PC-3 (cell line): ENCODE measurements at regions not wholly inside any gene's neighbourhood (a gene's known extent, or its start where the extent isn't known, plus 50 kb on each side); places are given as distances from the start of the nearest gene placed in this dataset.

Source experiments
- ATAC-seq: fragments of 200-7000 bp; cut with Tn5 transposase; 2 replicates; pipeline ENCODE4 v1.9.1; 2020; ENCODE audit warnings: mild to moderate bottlenecking, moderate library complexity
- BruUV-seq: library from RNA; stranded (reverse); fragments of 400-500 nt; replicated peaks from 2 replicates; lab custom pipeline; 2021; lab: Mats Ljungman, UMichigan
- CTCF ChIA-PET: fragments of 300-600 bp; sonication (Branson Sonifier 250); formaldehyde crosslinking; loops from one replicate; lab custom pipeline; 2022; ENCODE audit warnings: antibody characterized with exemption; lab: Charles Lee
- POLR2A ChIA-PET: fragments of 300-600 bp; sonication (Branson Sonifier 250); formaldehyde crosslinking; loops from one replicate; lab custom pipeline; 2022; ENCODE audit warnings: antibody characterized with exemption; ENCODE audit not compliant: unreplicated experiment; lab: Charles Lee
- DNase-seq: peaks from one replicate; pipeline ENCODE4 v3.0.0-alpha.2; 2015
- H2AFZ ChIP-seq: fragments of 300-600 bp; sonication (generic); 2 replicates; pipeline ENCODE4 v1.6.0; 2016; ENCODE audit warnings: antibody characterized with exemption, low read length
- H3F3A ChIP-seq: fragments of 300-600 bp; sonication (generic); one replicate; pipeline ENCODE4 v1.6.0; 2017; ENCODE audit warnings: antibody characterized with exemption, low read length, control low read depth, mild to moderate bottlenecking; ENCODE audit not compliant: unreplicated experiment
- H3K27ac ChIP-seq: fragments of 300-600 bp; sonication (generic); 2 replicates; pipeline ENCODE4 v1.5.1; 2016; ENCODE audit warnings: mild to moderate bottlenecking, low read length
- H3K27me3 ChIP-seq: fragments of 300-600 bp; sonication (generic); 2 replicates; pipeline ENCODE4 v1.6.1; 2016; ENCODE audit warnings: low read length, mixed read lengths
- H3K36me3 ChIP-seq: fragments of 300-600 bp; sonication (generic); 2 replicates; pipeline ENCODE4 v1.6.1; 2016; ENCODE audit warnings: low read depth, mixed run types, low read length, mixed read lengths
- H3K4me1 ChIP-seq: fragments of 300-600 bp; sonication (generic); 2 replicates; pipeline ENCODE4 v1.5.1; 2016; ENCODE audit warnings: low read length; ENCODE audit not compliant: insufficient read depth
- H3K4me2 ChIP-seq: fragments of 300-600 bp; sonication (generic); 2 replicates; pipeline ENCODE4 v1.6.0; 2016; ENCODE audit warnings: low read length
- H3K4me3 ChIP-seq: fragments of 300-600 bp; sonication (generic); 2 replicates; pipeline ENCODE4 v1.5.1; 2016; ENCODE audit warnings: mild to moderate bottlenecking, low read length, mixed read lengths
- H3K79me2 ChIP-seq: fragments of 300-600 bp; sonication (generic); 2 replicates; pipeline ENCODE4 v1.6.1; 2017; ENCODE audit warnings: low read length, mixed read lengths
- H3K9ac ChIP-seq: fragments of 300-600 bp; sonication (generic); 2 replicates; pipeline ENCODE4 v1.6.0; 2016; ENCODE audit warnings: mild to moderate bottlenecking, low read length
- H3K9me2 ChIP-seq: fragments of 300-600 bp; sonication (generic); replicated peaks from 2 replicates; pipeline ENCODE4 v1.6.1; 2016; ENCODE audit warnings: mixed run types, low read length, mixed read lengths
- H3K9me3 ChIP-seq: fragments of 300-600 bp; sonication (generic); 2 replicates; pipeline ENCODE4 v1.6.1; 2016; ENCODE audit warnings: low read length, mixed read lengths
- H4K20me1 ChIP-seq: fragments of 300-600 bp; sonication (generic); 2 replicates; pipeline ENCODE4 v1.6.1; 2016; ENCODE audit warnings: low read length, mixed read lengths
- EZH2 ChIP-seq: fragments of 300-600 bp; sonication (generic); IDR thresholded peaks from one replicate; pipeline ENCODE4 v1.6.1; 2017; ENCODE audit warnings: antibody characterized with exemption, mild to moderate bottlenecking, low read length; ENCODE audit not compliant: unreplicated experiment
- EZH2phosphoT487 ChIP-seq: fragments of 300-600 bp; sonication (generic); IDR thresholded peaks from 2 replicates; pipeline ENCODE4 v1.6.1; 2018; ENCODE audit warnings: mild to moderate bottlenecking, antibody characterized with exemption, low read length, borderline replicate concordance
- intact Hi-C: fragments of 100-400 bp; cut with micrococcal nuclease; formaldehyde crosslinking; loops from 2 replicates; pipeline ENCODE4 v1.9.0; 2023
- TF ChIP-seq, protein P1 (sequence below): fragments of 300-600 bp; sonication (generic); conservative IDR thresholded peaks from 2 replicates; pipeline ENCODE4 v1.5.1; 2017; ENCODE audit warnings: antibody characterized with exemption, low read depth, mild to moderate bottlenecking, low read length

DNA sequence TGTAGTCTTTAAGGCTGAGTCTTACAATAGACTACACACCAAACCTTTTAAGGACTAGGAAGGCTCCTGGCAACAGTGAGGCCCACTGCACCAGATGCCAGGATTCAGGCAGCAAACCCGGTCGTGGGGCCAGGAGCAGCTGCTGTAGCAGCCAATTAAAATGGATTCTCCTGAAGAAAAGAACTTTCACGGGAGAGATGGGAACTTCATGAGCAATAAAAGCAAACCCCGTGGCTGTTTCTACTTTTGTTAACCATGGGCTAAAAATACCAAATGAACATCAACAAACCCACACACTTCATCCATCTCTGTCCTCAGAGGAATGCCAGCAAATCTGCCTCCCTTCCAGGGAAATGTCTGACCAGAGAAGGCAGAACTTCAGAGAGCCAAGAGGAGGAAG is 101.4 kb downstream of the BTC start:
- Histone ChIP-seq H3K27me3 (no peaks in the 10 kb centered on the region), H3K4me2 (no peak overlapping the region), H3K27ac (no peak overlapping the region), H3K9me2 (no peaks in the 10 kb centered on the region), H3K36me3 (no peaks in the 10 kb centered on the region), H3K4me3 (no peak overlapping the region), H4K20me1 (no peaks in the 10 kb centered on the region), H2AFZ (no peak overlapping the region), H3K9me3 (no peaks in the 10 kb centered on the region), H3F3A (no peaks in the 10 kb centered on the region), H3K9ac (no peak overlapping the region), H3K79me2 (no peaks in the 10 kb centered on the region), H3K4me1 (no peaks in the 10 kb centered on the region)
- BruUV-seq, result no TSS peak
- ATAC-seq (no peak), DNase-seq (no peak)
- intact Hi-C loops, result no loop called here
- ChIA-PET POLR2A (no interaction called here), CTCF (no interaction called here)
- no peak for TF ChIP-seq EZH2
- no peak for TF ChIP-seq EZH2phosphoT487
- TF ChIP-seq, protein P1, sequence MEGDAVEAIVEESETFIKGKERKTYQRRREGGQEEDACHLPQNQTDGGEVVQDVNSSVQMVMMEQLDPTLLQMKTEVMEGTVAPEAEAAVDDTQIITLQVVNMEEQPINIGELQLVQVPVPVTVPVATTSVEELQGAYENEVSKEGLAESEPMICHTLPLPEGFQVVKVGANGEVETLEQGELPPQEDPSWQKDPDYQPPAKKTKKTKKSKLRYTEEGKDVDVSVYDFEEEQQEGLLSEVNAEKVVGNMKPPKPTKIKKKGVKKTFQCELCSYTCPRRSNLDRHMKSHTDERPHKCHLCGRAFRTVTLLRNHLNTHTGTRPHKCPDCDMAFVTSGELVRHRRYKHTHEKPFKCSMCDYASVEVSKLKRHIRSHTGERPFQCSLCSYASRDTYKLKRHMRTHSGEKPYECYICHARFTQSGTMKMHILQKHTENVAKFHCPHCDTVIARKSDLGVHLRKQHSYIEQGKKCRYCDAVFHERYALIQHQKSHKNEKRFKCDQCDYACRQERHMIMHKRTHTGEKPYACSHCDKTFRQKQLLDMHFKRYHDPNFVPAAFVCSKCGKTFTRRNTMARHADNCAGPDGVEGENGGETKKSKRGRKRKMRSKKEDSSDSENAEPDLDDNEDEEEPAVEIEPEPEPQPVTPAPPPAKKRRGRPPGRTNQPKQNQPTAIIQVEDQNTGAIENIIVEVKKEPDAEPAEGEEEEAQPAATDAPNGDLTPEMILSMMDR, result no peak
